A673 (cell line): ENCODE measurements at regions not wholly inside any gene's neighbourhood (a gene's known extent, or its start where the extent isn't known, plus 50 kb on each side); places are given as distances from the start of the nearest gene placed in this dataset.

Source experiments
- EZH2 ChIP-seq: fragments of 200-600 bp; sonication (generic); IDR thresholded peaks from 2 replicates; pipeline ENCODE4 v1.6.1; 2017; ENCODE audit warnings: borderline replicate concordance, low read depth, mild to moderate bottlenecking, mixed read lengths, antibody characterized with exemption, low read length; ENCODE audit not compliant: poor library complexity, severe bottlenecking
- TF ChIP-seq, protein P1 (sequence below): fragments of 300-800, 200-600 bp; sonication (generic); conservative IDR thresholded peaks from 2 replicates; pipeline ENCODE4 v1.5.1; 2017; ENCODE audit warnings: low read depth, mild to moderate bottlenecking, antibody characterized with exemption, low read length, moderate library complexity, mixed read lengths

DNA sequence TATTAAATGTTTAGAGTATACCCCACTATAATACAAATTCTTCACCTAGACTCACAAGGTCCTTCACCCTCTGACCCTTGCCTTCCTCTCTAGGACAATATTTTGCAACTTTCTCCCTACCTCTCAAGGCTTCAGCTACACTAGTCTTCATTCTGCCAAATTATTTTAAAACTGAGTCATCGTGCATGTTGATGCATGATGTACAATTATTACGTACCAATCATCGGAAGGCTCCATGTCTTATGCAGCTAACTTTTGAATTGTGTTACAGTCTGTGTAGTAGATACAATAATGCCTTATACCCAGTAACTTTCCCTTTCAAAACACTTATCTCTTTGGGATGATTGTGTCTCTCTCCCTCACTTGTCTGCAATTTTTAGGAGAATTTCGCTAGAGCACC is 98.5 kb upstream of the ROBO2 start:
- TF ChIP-seq, protein P1, sequence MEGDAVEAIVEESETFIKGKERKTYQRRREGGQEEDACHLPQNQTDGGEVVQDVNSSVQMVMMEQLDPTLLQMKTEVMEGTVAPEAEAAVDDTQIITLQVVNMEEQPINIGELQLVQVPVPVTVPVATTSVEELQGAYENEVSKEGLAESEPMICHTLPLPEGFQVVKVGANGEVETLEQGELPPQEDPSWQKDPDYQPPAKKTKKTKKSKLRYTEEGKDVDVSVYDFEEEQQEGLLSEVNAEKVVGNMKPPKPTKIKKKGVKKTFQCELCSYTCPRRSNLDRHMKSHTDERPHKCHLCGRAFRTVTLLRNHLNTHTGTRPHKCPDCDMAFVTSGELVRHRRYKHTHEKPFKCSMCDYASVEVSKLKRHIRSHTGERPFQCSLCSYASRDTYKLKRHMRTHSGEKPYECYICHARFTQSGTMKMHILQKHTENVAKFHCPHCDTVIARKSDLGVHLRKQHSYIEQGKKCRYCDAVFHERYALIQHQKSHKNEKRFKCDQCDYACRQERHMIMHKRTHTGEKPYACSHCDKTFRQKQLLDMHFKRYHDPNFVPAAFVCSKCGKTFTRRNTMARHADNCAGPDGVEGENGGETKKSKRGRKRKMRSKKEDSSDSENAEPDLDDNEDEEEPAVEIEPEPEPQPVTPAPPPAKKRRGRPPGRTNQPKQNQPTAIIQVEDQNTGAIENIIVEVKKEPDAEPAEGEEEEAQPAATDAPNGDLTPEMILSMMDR, result no peak
- no peak for TF ChIP-seq EZH2
